C4-2B (cell line): ENCODE measurements at regions not wholly inside any gene's neighbourhood (a gene's known extent, or its start where the extent isn't known, plus 50 kb on each side); places are given as distances from the start of the nearest gene placed in this dataset.

ENCODE experiments used
- ZFX ChIP-seq: fragments of 450-650 bp; IDR thresholded peaks from 2 replicates; pipeline ENCODE4 v1.6.1; 2017
- TF ChIP-seq, protein P1 (sequence below): fragments of 450-650 bp; conservative IDR thresholded peaks from 2 replicates; pipeline ENCODE4 v1.5.1; 2017; ENCODE audit warnings: mild to moderate bottlenecking

DNA sequence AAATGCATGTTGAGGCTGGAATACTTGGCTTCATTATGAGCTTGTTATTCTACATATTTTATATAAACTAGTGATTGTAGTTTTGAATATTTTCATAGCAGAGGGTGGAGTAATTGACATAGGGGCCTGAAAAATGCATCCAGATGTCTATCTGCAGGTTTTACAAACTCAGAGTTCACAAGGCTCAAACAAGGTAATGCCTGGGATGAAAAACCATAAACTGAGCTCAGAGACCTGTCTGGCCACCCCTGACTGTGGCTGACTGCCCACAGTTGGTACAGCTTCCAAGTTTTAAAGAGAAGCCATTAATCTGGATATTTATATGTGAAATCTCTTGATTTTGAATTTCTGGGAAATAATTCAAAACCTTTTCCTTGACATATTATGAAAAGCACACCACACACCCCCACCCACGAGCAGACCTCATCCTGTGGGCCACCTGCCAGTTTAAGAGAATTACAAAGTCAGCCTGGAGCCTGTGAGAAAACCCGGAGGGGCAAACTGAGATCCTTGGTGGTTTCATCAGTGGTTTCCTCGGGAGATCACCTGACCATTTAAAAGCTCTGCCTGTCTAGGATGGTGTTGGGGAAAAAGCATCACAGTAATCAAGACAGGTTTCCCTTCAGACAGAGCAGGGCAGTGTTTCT is 230.1 kb downstream of the SAMD5 start:
- TF ChIP-seq, protein P1, sequence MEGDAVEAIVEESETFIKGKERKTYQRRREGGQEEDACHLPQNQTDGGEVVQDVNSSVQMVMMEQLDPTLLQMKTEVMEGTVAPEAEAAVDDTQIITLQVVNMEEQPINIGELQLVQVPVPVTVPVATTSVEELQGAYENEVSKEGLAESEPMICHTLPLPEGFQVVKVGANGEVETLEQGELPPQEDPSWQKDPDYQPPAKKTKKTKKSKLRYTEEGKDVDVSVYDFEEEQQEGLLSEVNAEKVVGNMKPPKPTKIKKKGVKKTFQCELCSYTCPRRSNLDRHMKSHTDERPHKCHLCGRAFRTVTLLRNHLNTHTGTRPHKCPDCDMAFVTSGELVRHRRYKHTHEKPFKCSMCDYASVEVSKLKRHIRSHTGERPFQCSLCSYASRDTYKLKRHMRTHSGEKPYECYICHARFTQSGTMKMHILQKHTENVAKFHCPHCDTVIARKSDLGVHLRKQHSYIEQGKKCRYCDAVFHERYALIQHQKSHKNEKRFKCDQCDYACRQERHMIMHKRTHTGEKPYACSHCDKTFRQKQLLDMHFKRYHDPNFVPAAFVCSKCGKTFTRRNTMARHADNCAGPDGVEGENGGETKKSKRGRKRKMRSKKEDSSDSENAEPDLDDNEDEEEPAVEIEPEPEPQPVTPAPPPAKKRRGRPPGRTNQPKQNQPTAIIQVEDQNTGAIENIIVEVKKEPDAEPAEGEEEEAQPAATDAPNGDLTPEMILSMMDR = no peak
- no peak for TF ChIP-seq ZFX
